Naive thymus-derived CD8-positive, alpha-beta T cell (primary cell): ENCODE measurements at regions not wholly inside any gene's neighbourhood (a gene's known extent, or its start where the extent isn't known, plus 50 kb on each side); places are given as distances from the start of the nearest gene placed in this dataset.

Experiments
- ATAC-seq, 2 donors: fragments of 150-1000 bp; cut with Tn5 transposase in 1 of 2; sonication (Bioruptor Pico), chemical (Tn5 transposase) in 1 of 2; 1 replicate in 1 of 2; 2 replicates in 1 of 2; pipeline ENCODE4 v1.10.0; 2021; ENCODE audit warnings: mild to moderate bottlenecking in 2 of 2, moderate library complexity in 2 of 2
- POLR2A ChIA-PET: fragments of 350-600 bp; sonication (Branson Sonifier 250); formaldehyde crosslinking; loops from one replicate; lab custom pipeline; 2021; ENCODE audit warnings: antibody characterized with exemption; lab: Charles Lee
- DNase-seq, 10 donors: peaks; one replicate each; pipeline versions ENCODE4 v3.0.0 to v3.0.0-alpha.2; 2020 to 2022
- H3K27ac Mint-ChIP-seq, 10 donors: one replicate each; pipeline ENCODE4 v1.8.0; 2020 to 2022; ENCODE audit warnings: mild to moderate bottlenecking in 10 of 10, mixed read lengths in 10 of 10, moderate library complexity in 4 of 10, inconsistent platforms in 1 of 10
- H3K27me3 Mint-ChIP-seq, 5 donors: one replicate each; pipeline ENCODE4 v1.8.0; 2021 to 2022; ENCODE audit warnings: mixed read lengths in 5 of 5
- H3K36me3 Mint-ChIP-seq, 3 donors: one replicate each; pipeline ENCODE4 v1.8.0; 2020 to 2022; ENCODE audit warnings: mixed read lengths in 3 of 3, mild to moderate bottlenecking in 2 of 3, inconsistent platforms in 1 of 3
- H3K4me1 Mint-ChIP-seq, 4 donors: one replicate each; pipeline ENCODE4 v1.8.0; 2021 to 2022; ENCODE audit warnings: mixed read lengths in 4 of 4
- H3K4me3 Mint-ChIP-seq, 10 donors: one replicate each; pipeline ENCODE4 v1.8.0; 2020 to 2022; ENCODE audit warnings: mild to moderate bottlenecking in 10 of 10, mixed read lengths in 10 of 10, moderate library complexity in 6 of 10, inconsistent platforms in 1 of 10
- H3K9me3 Mint-ChIP-seq, 9 donors: one replicate each; pipeline ENCODE4 v1.8.0; 2020 to 2022; ENCODE audit warnings: mixed read lengths in 9 of 9, mild to moderate bottlenecking in 3 of 9, inconsistent platforms in 1 of 9, moderate library complexity in 1 of 9

GRCh38 chr12:3998968-3999792 lies 126.0 kb upstream of the PARP11 start:
- DNase-seq = peak in 7 of 10 donors; percentile 14 to 65 (median 26)
- peak; percentile 77 to 80 for ATAC-seq
- Mint-ChIP-seq H3K4me3 (peak overlapping the region in 1 of 10 donors; percentile 12), H3K27ac (peak overlapping the region in 5 of 10 donors; percentile 8 to 81 (median 71)), H3K27me3 (no peaks in the 10 kb centered on the region), H3K36me3 (peaks cover 0 to 4% (median 0%) of the 10 kb centered on the region in 3 donors), H3K4me1 (peaks cover 10 to 40% (median 26%) of the 10 kb centered on the region in 4 donors), H3K9me3 (peaks cover 0 to 10% (median 0%) of the 10 kb centered on the region in 9 donors)
- POLR2A ChIA-PET = interaction anchor here (0.7 to 2.1 kb wide), 9 partner anchors 10 to 322 kb away, joined by 3 to 8 read pairs (median 3); partner anchors contain the start of gene PARP11

- no peak overlapping the region for H3K4me3 Mint-ChIP-seq
Observed at GRCh38 chr12:3998397-3998796, 125.2 kb upstream of the PARP11 start.

GRCh38 chr12:3996322-3996721 lies 123.1 kb upstream of the PARP11 start:
- H3K27ac Mint-ChIP-seq = peak overlapping the region in 5 of 10 donors; percentile 52 to 92 (median 61)
- POLR2A ChIA-PET = interaction anchor here (0.5 to 1.2 kb wide), 5 partner anchors 33 to 208 kb away, joined by 3 to 8 read pairs (median 4); no protein-coding TSS in a partner anchor
- H3K9me3 Mint-ChIP-seq = peaks cover 0 to 6% (median 0%) of the 10 kb centered on the region in 9 donors
- H3K4me1 Mint-ChIP-seq = peaks cover 11 to 40% (median 29%) of the 10 kb centered on the region in 4 donors
- peak overlapping the region in 1 of 10 donors; percentile 65 for H3K4me3 Mint-ChIP-seq
- no peaks in the 10 kb centered on the region for H3K27me3 Mint-ChIP-seq
- peaks cover 0 to 3% (median 0%) of the 10 kb centered on the region in 3 donors for H3K36me3 Mint-ChIP-seq
- ATAC-seq (no peak), DNase-seq (no peak)

More at GRCh38 chr12:3998397-3998796, 125.2 kb upstream of the PARP11 start:
- ATAC-seq (no peak), DNase-seq (no peak)
- Mint-ChIP-seq H3K4me1 (peaks cover 10 to 40% (median 26%) of the 10 kb centered on the region in 4 donors), H3K27ac (peak overlapping the region in 6 of 10 donors; percentile 17 to 80 (median 53)), H3K36me3 (peaks cover 0 to 4% (median 0%) of the 10 kb centered on the region in 3 donors), H3K27me3 (no peaks in the 10 kb centered on the region), H3K9me3 (peaks cover 0 to 10% (median 0%) of the 10 kb centered on the region in 9 donors)
- POLR2A ChIA-PET = interaction anchor here (0.7 to 2.1 kb wide), 9 partner anchors 9 to 323 kb away, joined by 3 to 8 read pairs (median 3); partner anchors contain the start of gene PARP11

- POLR2A ChIA-PET = interaction anchor here (1.5 to 11.2 kb wide), 2 partner anchors 20 to 274 kb away, joined by 6 to 152 read pairs; no protein-coding TSS in a partner anchor
- Mint-ChIP-seq H3K4me1 (peaks cover 11 to 39% (median 28%) of the 10 kb centered on the region in 4 donors), H3K27ac (peak overlapping the region in 1 of 10 donors; percentile 92), H3K27me3 (no peaks in the 10 kb centered on the region), H3K4me3 (no peak overlapping the region), H3K9me3 (no peaks in the 10 kb centered on the region), H3K36me3 (no peaks in the 10 kb centered on the region)
- ATAC-seq = no peak
- DNase-seq = no peak
Observed at GRCh38 chr12:3995306-3995705, 122.1 kb upstream of the PARP11 start.

- Mint-ChIP-seq H3K9me3 (no peaks in the 10 kb centered on the region), H3K4me1 (peaks cover 12 to 40% (median 27%) of the 10 kb centered on the region in 4 donors), H3K27me3 (no peaks in the 10 kb centered on the region), H3K36me3 (no peaks in the 10 kb centered on the region), H3K27ac (no peak overlapping the region), H3K4me3 (no peak overlapping the region)
- no peak for DNase-seq
- ATAC-seq = no peak
- POLR2A ChIA-PET = interaction anchor here (0.7 to 11.2 kb wide), 5 partner anchors 19 to 279 kb away, joined by 3 to 152 read pairs (median 4); partner anchors contain the start of gene CCND2
Observed at GRCh38 chr12:3994500-3994899, 121.3 kb upstream of the PARP11 start.

GRCh38 chr12:3992945-3993344 lies 119.7 kb upstream of the PARP11 start:
- DNase-seq = no peak
- ATAC-seq = no peak
- POLR2A ChIA-PET = interaction anchor here (1.0 to 11.2 kb wide), 3 partner anchors 17 to 38 kb away, joined by 4 to 152 read pairs (median 4); no protein-coding TSS in a partner anchor
- peaks cover 19 to 44% (median 36%) of the 10 kb centered on the region in 4 donors for H3K4me1 Mint-ChIP-seq
- no peaks in the 10 kb centered on the region for H3K9me3 Mint-ChIP-seq
- no peak overlapping the region for H3K4me3 Mint-ChIP-seq
- no peaks in the 10 kb centered on the region for H3K27me3 Mint-ChIP-seq
- H3K36me3 Mint-ChIP-seq = no peaks in the 10 kb centered on the region
- peak overlapping the region in 1 of 10 donors; percentile 59 for H3K27ac Mint-ChIP-seq

- peak overlapping the region in 3 of 10 donors; percentile 16 to 56 (median 51) for H3K27ac Mint-ChIP-seq
- POLR2A ChIA-PET = interaction anchor here (0.5 to 11.2 kb wide), 4 partner anchors 17 to 106 kb away, joined by 3 to 152 read pairs (median 24); no protein-coding TSS in a partner anchor
- H3K9me3 Mint-ChIP-seq = no peaks in the 10 kb centered on the region
- no peaks in the 10 kb centered on the region for H3K27me3 Mint-ChIP-seq
- no peak for DNase-seq
- H3K4me1 Mint-ChIP-seq = peaks cover 19 to 44% (median 38%) of the 10 kb centered on the region in 4 donors
- ATAC-seq = no peak
- no peaks in the 10 kb centered on the region for H3K36me3 Mint-ChIP-seq
- H3K4me3 Mint-ChIP-seq = no peak overlapping the region
Observed at GRCh38 chr12:3991798-3992580, 118.8 kb upstream of the PARP11 start.

GRCh38 chr12:3990501-3991280 lies 117.5 kb upstream of the PARP11 start:
- POLR2A ChIA-PET = interaction anchor here (0.7 to 11.2 kb wide), 7 partner anchors 8 to 284 kb away, joined by 3 to 152 read pairs (median 8); partner anchors contain the start of genes CCND2 and PARP11
- Mint-ChIP-seq H3K27me3 (no peaks in the 10 kb centered on the region), H3K9me3 (no peaks in the 10 kb centered on the region), H3K36me3 (no peaks in the 10 kb centered on the region), H3K4me1 (peaks cover 16 to 39% (median 35%) of the 10 kb centered on the region in 4 donors), H3K4me3 (no peak overlapping the region), H3K27ac (peak overlapping the region in 4 of 10 donors; percentile 14 to 90 (median 68))
- ATAC-seq (no peak), DNase-seq (no peak)

GRCh38 chr12:3989218-3989550 lies 116.0 kb upstream of the PARP11 start:
- Mint-ChIP-seq H3K9me3 (no peaks in the 10 kb centered on the region), H3K4me1 (peaks cover 14 to 39% (median 33%) of the 10 kb centered on the region in 4 donors), H3K4me3 (peak overlapping the region in 8 of 10 donors; percentile 60 to 80 (median 66)), H3K36me3 (no peaks in the 10 kb centered on the region), H3K27me3 (no peaks in the 10 kb centered on the region), H3K27ac (peak overlapping the region; percentile 80 to 96 (median 91))
- DNase-seq = no peak
- ATAC-seq = no peak
- POLR2A ChIA-PET = interaction anchor here (0.6 to 11.2 kb wide), 17 partner anchors 9 to 769 kb away, joined by 3 to 152 read pairs (median 5); partner anchors contain the start of genes CCND2 and PARP11

GRCh38 chr12:3988519-3989217 lies 115.5 kb upstream of the PARP11 start:
- peak in 7 of 10 donors; percentile 21 to 73 (median 44) for DNase-seq
- H3K36me3 Mint-ChIP-seq = no peaks in the 10 kb centered on the region
- H3K9me3 Mint-ChIP-seq = no peaks in the 10 kb centered on the region
- POLR2A ChIA-PET = interaction anchor here (0.6 to 11.2 kb wide), 23 partner anchors 10 to 769 kb away, joined by 3 to 152 read pairs (median 5); partner anchors contain the start of genes CCND2 and PARP11
- peak; percentile 92 to 93 for ATAC-seq
- H3K27me3 Mint-ChIP-seq = no peaks in the 10 kb centered on the region
- H3K4me1 Mint-ChIP-seq = peaks cover 14 to 39% (median 33%) of the 10 kb centered on the region in 4 donors
- peak overlapping the region; percentile 80 to 96 (median 91) for H3K27ac Mint-ChIP-seq
- peak overlapping the region; percentile 42 to 80 (median 66) for H3K4me3 Mint-ChIP-seq
